HEK293 (cell line): ENCODE measurements at regions not wholly inside any gene's neighbourhood (a gene's known extent, or its start where the extent isn't known, plus 50 kb on each side); places are given as distances from the start of the nearest gene placed in this dataset.

Experiments used
- CTCF ChIP-seq: fragments of 450-650 bp; formaldehyde crosslinking; IDR thresholded peaks from 2 replicates; pipeline ENCODE4 v1.5.1; 2016; ENCODE audit warnings: missing biosample characterization, missing genetic modification characterization
- ZNF221 ChIP-seq: fragments of 450-650 bp; formaldehyde crosslinking; IDR thresholded peaks from 2 replicates; pipeline ENCODE4 v1.5.1; 2017; ENCODE audit warnings: missing biosample characterization, missing genetic modification characterization, borderline replicate concordance

DNA sequence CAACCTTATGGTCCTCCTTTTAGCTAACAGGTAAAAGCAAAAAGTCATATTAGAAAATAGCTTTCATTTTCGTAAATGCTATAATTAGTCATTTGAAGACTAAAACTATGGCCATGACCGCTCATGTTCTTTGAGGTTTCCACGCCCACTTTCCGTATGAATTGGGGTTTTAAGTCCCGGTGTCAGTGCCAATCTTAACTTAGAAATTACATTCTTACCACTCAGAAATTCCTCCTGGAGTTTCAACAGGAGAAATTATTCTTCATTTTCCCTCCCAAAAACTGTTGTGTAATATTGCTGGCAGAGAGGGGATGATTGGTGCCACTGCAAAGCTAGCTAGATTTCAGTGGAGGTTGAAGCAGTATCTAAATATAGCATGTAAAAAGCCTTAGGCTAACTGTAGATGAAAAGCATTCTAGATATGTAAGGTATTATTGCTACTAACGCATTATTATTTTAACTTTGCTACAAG, 71.0 kb upstream of the MDFIC2 start:
- no peak for TF ChIP-seq CTCF (tag by site-specific recombination)
- TF ChIP-seq ZNF221, result no peak
